ENCODE measurements at regions not wholly inside any gene's neighbourhood (a gene's known extent, or its start where the extent isn't known, plus 50 kb on each side); places are given as distances from the start of the nearest gene placed in this dataset.

- no peak for FAIRE-seq
- TF ChIP-seq PAX5 (IDR thresholded peaks at IDR 0.05; ENCODE audit: insufficient read depth, low read length, severe bottlenecking) = no peak
- no peak for TF ChIP-seq SPI1 (IDR thresholded peaks at IDR 0.05; ENCODE audit: low read depth, low read length)
- TF ChIP-seq POLR2AphosphoS5 (IDR thresholded peaks at IDR 0.05; ENCODE audit: low read depth, low read length) = no peak
- TF ChIP-seq POU2F2 (IDR thresholded peaks at IDR 0.05; ENCODE audit: low read depth, low read length) = no peak
- TF ChIP-seq TAF1 (IDR thresholded peaks at IDR 0.05; ENCODE audit: low read depth, low read length) = no peak
- TF ChIP-seq POLR2A (IDR thresholded peaks at IDR 0.05; ENCODE audit: low read depth, low read length) = no peak
- DNase-seq (ENCODE audit: insufficient read length, low spot score) = no peak
Measured at GRCh38 chr20:58065508-58066361, 162.7 kb downstream of the ANKRD60 start.

DNA sequence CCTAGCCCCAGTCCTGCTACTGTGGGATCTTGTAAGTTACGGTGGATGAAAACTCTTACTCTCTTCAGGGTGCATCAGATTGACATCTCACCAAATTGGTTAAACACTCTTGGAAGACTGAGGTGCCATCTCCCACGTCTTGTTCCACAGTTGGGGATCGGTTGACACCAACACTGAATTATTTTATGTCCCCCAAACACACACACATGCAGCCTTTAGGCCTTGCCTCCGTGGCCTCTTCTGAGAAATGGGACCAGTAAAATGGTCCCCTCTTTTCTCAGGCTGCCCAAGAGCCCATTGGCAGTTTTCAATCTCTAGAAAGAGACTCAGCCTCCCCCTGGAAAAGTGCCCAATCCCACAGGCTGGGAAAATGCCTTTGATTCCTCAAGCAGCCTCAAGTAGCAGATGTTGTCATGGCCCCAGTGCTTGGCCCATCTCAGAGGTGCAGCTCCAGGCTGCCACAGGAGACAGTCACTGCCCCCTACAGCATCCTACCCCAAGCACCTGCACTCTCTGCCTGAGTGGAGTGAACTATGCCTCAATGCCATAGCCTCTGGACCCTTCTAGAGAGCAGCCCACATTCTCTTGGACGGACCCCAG, 163.9 kb downstream of the ANKRD60 start:
- FAIRE-seq (no peak), DNase-seq (ENCODE audit: insufficient read length, low spot score) (no peak)
- TF ChIP-seq POLR2A (IDR thresholded peaks at IDR 0.05; ENCODE audit: low read depth, low read length) = no peak
- no peak for TF ChIP-seq POU2F2 (IDR thresholded peaks at IDR 0.05; ENCODE audit: low read depth, low read length)
- TF ChIP-seq PAX5 (IDR thresholded peaks at IDR 0.05; ENCODE audit: insufficient read depth, low read length, severe bottlenecking) = no peak
- TF ChIP-seq POLR2AphosphoS5 (IDR thresholded peaks at IDR 0.05; ENCODE audit: low read depth, low read length) = no peak
- TF ChIP-seq TAF1 (IDR thresholded peaks at IDR 0.05; ENCODE audit: low read depth, low read length) = no peak
- TF ChIP-seq SPI1 (IDR thresholded peaks at IDR 0.05; ENCODE audit: low read depth, low read length) = no peak

DNA sequence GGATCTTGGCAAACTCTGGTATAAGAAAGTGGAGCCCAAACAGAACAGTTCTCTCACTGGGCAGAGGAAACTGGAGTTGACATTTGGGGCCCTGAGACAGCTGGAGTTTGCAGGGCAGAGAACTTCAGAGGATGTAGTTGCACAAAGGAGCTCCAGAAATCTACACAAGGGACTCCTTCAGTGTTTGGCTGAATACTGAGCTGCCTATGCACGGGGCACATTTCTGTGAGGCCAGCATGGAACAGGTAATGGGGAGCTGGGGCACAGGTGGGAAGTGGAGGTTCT, 169.3 kb downstream of the ANKRD60 start:
- no peak for TF ChIP-seq POLR2A (IDR thresholded peaks at IDR 0.05; ENCODE audit: low read depth, low read length)
- no peak for FAIRE-seq
- DNase-seq (ENCODE audit: insufficient read length, low spot score) = no peak

DNA sequence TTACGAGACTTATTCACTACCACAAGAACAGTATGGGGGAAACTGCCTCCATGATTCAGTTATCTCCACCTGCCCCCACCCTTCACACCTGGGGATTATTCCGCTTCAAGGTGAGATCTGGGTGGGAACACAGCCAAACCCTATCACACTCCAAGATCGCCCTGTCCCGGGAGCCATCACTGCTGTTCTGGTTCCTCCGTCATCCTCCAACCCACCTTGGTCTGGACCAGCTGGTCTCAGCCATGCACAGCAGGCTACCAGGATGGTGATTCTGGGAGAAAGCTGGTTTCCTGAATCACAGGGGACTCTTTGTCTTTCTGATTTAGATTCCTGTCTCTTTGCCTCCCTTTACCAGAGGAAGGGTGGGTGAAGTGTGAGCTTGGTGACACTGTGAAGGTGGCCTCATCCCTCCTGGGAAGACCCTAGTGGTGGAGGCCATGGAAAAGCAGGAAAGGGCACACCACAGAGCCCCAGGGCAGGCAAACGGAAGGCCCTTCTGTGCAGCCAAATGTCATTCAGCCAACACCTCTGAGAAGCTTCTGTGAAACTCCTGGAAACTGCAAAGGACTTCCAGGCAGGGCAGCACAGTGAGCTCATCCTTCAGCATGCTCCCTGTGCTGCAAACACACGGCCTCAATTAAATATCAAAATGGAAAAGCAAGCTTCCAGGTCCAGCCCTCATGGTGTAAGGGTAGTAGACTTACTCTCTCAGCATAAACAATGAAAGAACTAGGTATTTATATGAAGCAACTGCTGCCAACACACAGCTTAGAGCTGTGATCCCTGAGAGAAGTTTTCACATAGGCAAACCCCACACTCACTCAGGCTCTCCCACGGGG, 169.8 kb downstream of the ANKRD60 start:
- FAIRE-seq (no peak), DNase-seq (ENCODE audit: insufficient read length, low spot score) (no peak)
- no peak for TF ChIP-seq POLR2AphosphoS5 (IDR thresholded peaks at IDR 0.05; ENCODE audit: low read depth, low read length)
- no peak for TF ChIP-seq POU2F2 (IDR thresholded peaks at IDR 0.05; ENCODE audit: low read depth, low read length)
- no peak for TF ChIP-seq PAX5 (IDR thresholded peaks at IDR 0.05; ENCODE audit: insufficient read depth, low read length, severe bottlenecking)
- no peak for TF ChIP-seq POLR2A (IDR thresholded peaks at IDR 0.05; ENCODE audit: low read depth, low read length)
- no peak for TF ChIP-seq SPI1 (IDR thresholded peaks at IDR 0.05; ENCODE audit: low read depth, low read length)
- TF ChIP-seq TAF1 (IDR thresholded peaks at IDR 0.05; ENCODE audit: low read depth, low read length) = no peak

- FAIRE-seq (no peak), DNase-seq (ENCODE audit: insufficient read length, low spot score) (no peak)
- TF ChIP-seq TAF1 (IDR thresholded peaks at IDR 0.05; ENCODE audit: low read depth, low read length) = no peak
- TF ChIP-seq POLR2A (IDR thresholded peaks at IDR 0.05; ENCODE audit: low read depth, low read length) = no peak
- TF ChIP-seq SPI1 (IDR thresholded peaks at IDR 0.05; ENCODE audit: low read depth, low read length) = no peak
- TF ChIP-seq PAX5 (IDR thresholded peaks at IDR 0.05; ENCODE audit: insufficient read depth, low read length, severe bottlenecking) = no peak
- no peak for TF ChIP-seq POLR2AphosphoS5 (IDR thresholded peaks at IDR 0.05; ENCODE audit: low read depth, low read length)
- no peak for TF ChIP-seq POU2F2 (IDR thresholded peaks at IDR 0.05; ENCODE audit: low read depth, low read length)
Measured at GRCh38 chr20:58056921-58057686, 171.3 kb downstream of the ANKRD60 start.

- TF ChIP-seq TAF1 (IDR thresholded peaks at IDR 0.05; ENCODE audit: low read depth, low read length) (no peak), SPI1 (IDR thresholded peaks at IDR 0.05; ENCODE audit: low read depth, low read length) (no peak), POLR2A (IDR thresholded peaks at IDR 0.05; ENCODE audit: low read depth, low read length) (no peak), POLR2AphosphoS5 (IDR thresholded peaks at IDR 0.05; ENCODE audit: low read depth, low read length) (no peak), POU2F2 (IDR thresholded peaks at IDR 0.05; ENCODE audit: low read depth, low read length) (no peak)
- DNase-seq (ENCODE audit: insufficient read length, low spot score) (no peak), FAIRE-seq (no peak)
Measured at GRCh38 chr20:58056021-58056591, 172.3 kb downstream of the ANKRD60 start.

- DNase-seq (ENCODE audit: insufficient read length, low spot score) (no peak), FAIRE-seq (no peak)
- TF ChIP-seq SPI1 (IDR thresholded peaks at IDR 0.05; ENCODE audit: low read depth, low read length) (no peak), POLR2A (IDR thresholded peaks at IDR 0.05; ENCODE audit: low read depth, low read length) (no peak)
Measured at GRCh38 chr20:58054780-58055373, 173.6 kb downstream of the ANKRD60 start.

DNA sequence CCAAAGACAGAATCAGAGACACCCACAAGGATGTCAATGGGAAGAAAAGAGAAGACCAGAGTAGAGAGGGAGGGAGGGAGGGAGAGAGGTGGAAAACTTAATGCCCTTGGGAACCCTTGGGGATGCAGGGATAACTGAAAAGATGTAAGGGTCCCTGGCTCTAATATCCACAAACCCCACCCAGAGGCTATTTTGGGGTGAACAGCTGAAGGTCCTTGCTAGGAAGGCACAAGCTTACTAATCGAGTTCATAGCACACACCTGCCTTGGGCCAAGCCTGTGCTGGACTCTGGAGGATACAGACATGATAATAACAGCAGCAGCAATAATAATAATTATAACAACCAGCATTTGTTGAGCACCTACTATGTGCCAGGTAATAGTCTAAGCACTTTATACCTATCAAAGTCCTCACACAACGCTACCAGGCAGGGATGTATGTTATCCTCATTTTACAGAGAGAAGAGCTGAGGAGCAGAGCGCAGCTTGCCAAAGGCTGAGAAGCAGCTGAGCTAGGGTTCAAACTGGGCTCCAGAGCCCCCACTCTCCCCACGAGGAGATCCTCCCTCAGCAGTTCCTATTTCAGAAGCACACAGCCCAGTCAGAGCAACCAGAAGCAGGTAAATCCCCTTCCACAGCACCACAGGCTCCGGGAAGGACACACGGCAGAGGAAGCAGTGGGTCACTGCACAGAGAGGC, 174.2 kb downstream of the ANKRD60 start:
- DNase-seq (ENCODE audit: insufficient read length, low spot score) = no peak
- TF ChIP-seq POLR2AphosphoS5 (IDR thresholded peaks at IDR 0.05; ENCODE audit: low read depth, low read length) (no peak), PAX5 (IDR thresholded peaks at IDR 0.05; ENCODE audit: insufficient read depth, low read length, severe bottlenecking) (no peak), SPI1 (IDR thresholded peaks at IDR 0.05; ENCODE audit: low read depth, low read length) (no peak), POU2F2 (IDR thresholded peaks at IDR 0.05; ENCODE audit: low read depth, low read length) (no peak), POLR2A (IDR thresholded peaks at IDR 0.05; ENCODE audit: low read depth, low read length) (no peak), TAF1 (IDR thresholded peaks at IDR 0.05; ENCODE audit: low read depth, low read length) (no peak)
- no peak for FAIRE-seq

All from GM12891 (cell line).